ENCODE measurements at regions not wholly inside any gene's neighbourhood (a gene's known extent, or its start where the extent isn't known, plus 50 kb on each side); places are given as distances from the start of the nearest gene placed in this dataset.

GRCh38 chr6:90803956-90804355 is 217.1 kb upstream of the MAP3K7 start:
- no peak overlapping the region for H3K27ac ChIP-seq
- intact Hi-C loops (cut with DNase I), result no loop called here
- TF ChIP-seq POLR2A (IDR thresholded peaks at IDR 0.05) (no peak), CTCF (IDR thresholded peaks at IDR 0.05) (no peak)
- no peaks in the 10 kb centered on the region for H3K36me3 ChIP-seq
- no peaks in the 10 kb centered on the region for H3K4me1 ChIP-seq
- no peaks in the 10 kb centered on the region for H3K9me3 ChIP-seq
- ATAC-seq (no peak), DNase-seq (no peak)
- H3K27me3 ChIP-seq, result no peaks in the 10 kb centered on the region
- WGBS (ENCODE audit: insufficient coverage, low coverage, low lambda C conversion rate, missing lambda C conversion rate), result 46% methylated on average over 2 of the region's 2 CpGs
- no peak overlapping the region for H3K4me3 ChIP-seq

- DNase-seq (no peak), ATAC-seq (no peak)
- H3K27ac ChIP-seq, result no peak overlapping the region
- WGBS (ENCODE audit: insufficient coverage, low coverage, low lambda C conversion rate, missing lambda C conversion rate), result 55% methylated on average over 2 of the region's 2 CpGs
- TF ChIP-seq POLR2A (IDR thresholded peaks at IDR 0.05) (no peak), CTCF (IDR thresholded peaks at IDR 0.05) (no peak)
- no peaks in the 10 kb centered on the region for H3K4me1 ChIP-seq
- H3K9me3 ChIP-seq, result no peaks in the 10 kb centered on the region
- no peaks in the 10 kb centered on the region for H3K36me3 ChIP-seq
- no peaks in the 10 kb centered on the region for H3K27me3 ChIP-seq
- intact Hi-C loops (cut with DNase I), result no loop called here
- no peak overlapping the region for H3K4me3 ChIP-seq
Measured at GRCh38 chr6:90795078-90795477, 208.2 kb upstream of the MAP3K7 start.

- Histone ChIP-seq H3K9me3 (no peaks in the 10 kb centered on the region), H3K36me3 (no peaks in the 10 kb centered on the region), H3K4me3 (no peak overlapping the region), H3K27me3 (no peaks in the 10 kb centered on the region), H3K27ac (no peak overlapping the region), H3K4me1 (no peaks in the 10 kb centered on the region)
- DNase-seq (no peak), ATAC-seq (no peak)
- intact Hi-C loops (cut with DNase I), result no loop called here
- TF ChIP-seq POLR2A (IDR thresholded peaks at IDR 0.05) (no peak), CTCF (IDR thresholded peaks at IDR 0.05) (no peak)
- 50% methylated on average over 2 of the region's 2 CpGs for WGBS (ENCODE audit: insufficient coverage, low coverage, low lambda C conversion rate, missing lambda C conversion rate)
Measured at GRCh38 chr6:90793771-90794170, 206.9 kb upstream of the MAP3K7 start.

GRCh38 chr6:90790696-90791095 is 203.8 kb upstream of the MAP3K7 start:
- ATAC-seq (no peak), DNase-seq (no peak)
- 35% methylated on average over 2 of the region's 2 CpGs for WGBS (ENCODE audit: insufficient coverage, low coverage, low lambda C conversion rate, missing lambda C conversion rate)
- TF ChIP-seq CTCF (IDR thresholded peaks at IDR 0.05) (no peak), POLR2A (IDR thresholded peaks at IDR 0.05) (no peak)
- Histone ChIP-seq H3K4me3 (no peak overlapping the region), H3K27me3 (no peaks in the 10 kb centered on the region), H3K36me3 (no peaks in the 10 kb centered on the region), H3K4me1 (no peaks in the 10 kb centered on the region), H3K27ac (no peak overlapping the region), H3K9me3 (no peaks in the 10 kb centered on the region)
- intact Hi-C loops (cut with DNase I), result no loop called here

- Histone ChIP-seq H3K4me3 (no peak overlapping the region), H3K36me3 (no peaks in the 10 kb centered on the region)
- no peak for ATAC-seq
Measured at GRCh38 chr6:90790058-90790457, 203.2 kb upstream of the MAP3K7 start.

More at GRCh38 chr6:90790058-90790457, 203.2 kb upstream of the MAP3K7 start:
- no peak for TF ChIP-seq CTCF (IDR thresholded peaks at IDR 0.05)
- TF ChIP-seq POLR2A (IDR thresholded peaks at IDR 0.05), result no peak
- H3K9me3 ChIP-seq, result no peaks in the 10 kb centered on the region
- no peak overlapping the region for H3K27ac ChIP-seq
- no peak for DNase-seq
- 55% methylated on average over 6 of the region's 7 CpGs for WGBS (ENCODE audit: insufficient coverage, low coverage, low lambda C conversion rate, missing lambda C conversion rate)
- intact Hi-C loops (cut with DNase I), result no loop called here
- no peaks in the 10 kb centered on the region for H3K4me1 ChIP-seq
- H3K27me3 ChIP-seq, result no peaks in the 10 kb centered on the region
